C4-2B (cell line): ENCODE measurements at regions not wholly inside any gene's neighbourhood (a gene's known extent, or its start where the extent isn't known, plus 50 kb on each side); places are given as distances from the start of the nearest gene placed in this dataset.
"Not testable (repeated sequence)": the region's sequence is repeated elsewhere in the genome, so short reads cannot be mapped to it uniquely, and the experiment has no call there.

Experiments
- CTCF ChIP-seq: fragments of 450-650 bp; conservative IDR thresholded peaks from 2 replicates; pipeline ENCODE4 v1.5.1; 2017; ENCODE audit warnings: mild to moderate bottlenecking
- ZFX ChIP-seq: fragments of 450-650 bp; IDR thresholded peaks from 2 replicates; pipeline ENCODE4 v1.6.1; 2017

- not testable (repeated sequence) for TF ChIP-seq CTCF, ZFX
These were observed 256.4 kb downstream of the ANKRD30B start for GRCh38 chr18:15004270-15004973.
